Naive thymus-derived CD4-positive, alpha-beta T cell (primary cell): ENCODE measurements at regions not wholly inside any gene's neighbourhood (a gene's known extent, or its start where the extent isn't known, plus 50 kb on each side); places are given as distances from the start of the nearest gene placed in this dataset.

Experiments used
- ATAC-seq: fragments of 150-1000 bp; cut with Tn5 transposase; 2 replicates; pipeline ENCODE4 v1.10.0; 2021; ENCODE audit warnings: mild to moderate bottlenecking, moderate library complexity
- CTCF ChIA-PET: fragments of 350-600 bp; sonication (Branson Sonifier 250); formaldehyde crosslinking; loops from one replicate; lab custom pipeline; 2021; ENCODE audit warnings: antibody characterized with exemption; lab: Charles Lee
- POLR2A ChIA-PET: fragments of 350-600 bp; sonication (Branson Sonifier 250); formaldehyde crosslinking; loops from one replicate; lab custom pipeline; 2021; ENCODE audit warnings: antibody characterized with exemption, inconsistent platforms; lab: Charles Lee
- DNase-seq, 9 donors: peaks; one replicate each; pipeline versions ENCODE4 v3.0.0 to v3.0.0-alpha.2; 2020 to 2022; ENCODE audit warnings: mixed read lengths in 1 of 9
- H3K27ac ChIP-seq: one replicate; pipeline ENCODE4 v1.7.0; 2013; ENCODE audit warnings: mild to moderate bottlenecking, low read depth, low read length, moderate library complexity
- H3K27me3 ChIP-seq, 2 donors: one replicate each; pipeline ENCODE4 v1.7.0; 2013; ENCODE audit warnings: low read length in 2 of 2, mild to moderate bottlenecking in 2 of 2, moderate library complexity in 2 of 2; ENCODE audit not compliant: control insufficient read depth in 2 of 2, insufficient read depth in 2 of 2
- H3K36me3 ChIP-seq, 3 experiments: 1 replicate in 2 of 3; 2 replicates in 1 of 3; pipeline ENCODE4 v1.7.0; 2013; ENCODE audit warnings: low read length in 3 of 3, mild to moderate bottlenecking in 3 of 3, moderate library complexity in 1 of 3; ENCODE audit not compliant: insufficient read depth in 3 of 3, control insufficient read depth in 2 of 3
- H3K4me1 ChIP-seq, 2 donors: one replicate each; pipeline ENCODE4 v1.7.0; 2013; ENCODE audit warnings: low read length in 2 of 2, mild to moderate bottlenecking in 2 of 2, moderate library complexity in 1 of 2; ENCODE audit not compliant: control insufficient read depth in 2 of 2, insufficient read depth in 2 of 2
- H3K4me3 ChIP-seq: 2 replicates; pipeline ENCODE4 v1.7.0; 2013; ENCODE audit warnings: mild to moderate bottlenecking, low read length
- H3K9me3 ChIP-seq, 3 experiments: 1 replicate in 2 of 3; 2 replicates in 1 of 3; pipeline ENCODE4 v1.7.0; 2013; ENCODE audit warnings: low read length in 3 of 3; ENCODE audit not compliant: control insufficient read depth in 2 of 3
- H3K27ac Mint-ChIP-seq, 9 donors: one replicate each; pipeline ENCODE4 v1.8.0; 2020 to 2022; ENCODE audit warnings: mixed read lengths in 9 of 9, mild to moderate bottlenecking in 8 of 9, moderate library complexity in 5 of 9, inconsistent platforms in 2 of 9
- H3K27me3 Mint-ChIP-seq, 5 donors: one replicate each; pipeline ENCODE4 v1.8.0; 2021 to 2022; ENCODE audit warnings: mixed read lengths in 5 of 5, mild to moderate bottlenecking in 1 of 5
- H3K36me3 Mint-ChIP-seq, 5 donors: one replicate each; pipeline ENCODE4 v1.8.0; 2020 to 2022; ENCODE audit warnings: mixed read lengths in 5 of 5, mild to moderate bottlenecking in 3 of 5, inconsistent platforms in 1 of 5
- H3K4me1 Mint-ChIP-seq, 7 donors: one replicate each; pipeline ENCODE4 v1.8.0; 2020 to 2022; ENCODE audit warnings: mixed read lengths in 7 of 7, mild to moderate bottlenecking in 3 of 7, inconsistent platforms in 1 of 7
- H3K4me3 Mint-ChIP-seq, 10 donors: one replicate each; pipeline ENCODE4 v1.8.0; 2020 to 2022; ENCODE audit warnings: mild to moderate bottlenecking in 10 of 10, mixed read lengths in 10 of 10, moderate library complexity in 6 of 10, inconsistent platforms in 2 of 10
- H3K9me3 Mint-ChIP-seq, 11 donors: one replicate each; pipeline ENCODE4 v1.8.0; 2020 to 2022; ENCODE audit warnings: mixed read lengths in 11 of 11, mild to moderate bottlenecking in 4 of 11, inconsistent platforms in 1 of 11, moderate library complexity in 1 of 11
- intact Hi-C, 2 donors: fragments of 100-400 bp; cut with micrococcal nuclease; formaldehyde crosslinking; loops; one replicate each; pipeline ENCODE4 v1.15.1; 2023

GRCh38 chrX:6640727-6641126 lies 105.8 kb upstream of the VCX3A start:
- Mint-ChIP-seq H3K4me1 (no peaks in the 10 kb centered on the region), H3K9me3 (peaks cover 0 to 6% (median 3%) of the 10 kb centered on the region in 11 donors), H3K4me3 (no peak overlapping the region), H3K27ac (no peak overlapping the region), H3K27me3 (peaks cover 0 to 2% (median 0%) of the 10 kb centered on the region in 5 donors), H3K36me3 (no peaks in the 10 kb centered on the region)
- Histone ChIP-seq H3K27ac (no peak overlapping the region), H3K36me3 (no peaks in the 10 kb centered on the region), H3K9me3 (no peaks in the 10 kb centered on the region), H3K27me3 (no peaks in the 10 kb centered on the region), H3K4me3 (no peak overlapping the region), H3K4me1 (no peaks in the 10 kb centered on the region)
- no peak for ATAC-seq
- CTCF ChIA-PET = no interaction called here
- intact Hi-C loops = no loop called here
- DNase-seq = no peak
- POLR2A ChIA-PET = no interaction called here

GRCh38 chrX:6614506-6614905 lies 79.6 kb upstream of the VCX3A start:
- intact Hi-C loops = no loop called here
- Mint-ChIP-seq H3K4me1 (peaks cover 0 to 2% (median 0%) of the 10 kb centered on the region in 7 donors), H3K4me3 (no peak overlapping the region), H3K9me3 (peaks cover 0 to 13% (median 2%) of the 10 kb centered on the region in 11 donors), H3K27me3 (peaks cover 0 to 4% (median 0%) of the 10 kb centered on the region in 5 donors), H3K27ac (no peak overlapping the region), H3K36me3 (no peaks in the 10 kb centered on the region)
- no peaks in the 10 kb centered on the region for H3K9me3 ChIP-seq
- ChIA-PET POLR2A (no interaction called here), CTCF (no interaction called here)
- DNase-seq (no peak), ATAC-seq (no peak)
- no peak overlapping the region for H3K4me3 ChIP-seq
- H3K27me3 ChIP-seq = no peaks in the 10 kb centered on the region
- H3K4me1 ChIP-seq = no peaks in the 10 kb centered on the region
- no peak overlapping the region for H3K27ac ChIP-seq
- H3K36me3 ChIP-seq = no peaks in the 10 kb centered on the region

- no peaks in the 10 kb centered on the region for H3K36me3 ChIP-seq
- no peak overlapping the region for H3K27ac ChIP-seq
- peaks cover 0 to 3% (median 0%) of the 10 kb centered on the region in 11 donors for H3K9me3 Mint-ChIP-seq
- intact Hi-C loops = no loop called here
- ChIA-PET POLR2A (no interaction called here), CTCF (no interaction called here)
- ATAC-seq (no peak), DNase-seq (no peak)
- no peaks in the 10 kb centered on the region for H3K27me3 ChIP-seq
- H3K4me3 Mint-ChIP-seq = no peak overlapping the region
- H3K27ac Mint-ChIP-seq = no peak overlapping the region
- H3K9me3 ChIP-seq = no peaks in the 10 kb centered on the region
- no peaks in the 10 kb centered on the region for H3K27me3 Mint-ChIP-seq
- H3K36me3 Mint-ChIP-seq = no peaks in the 10 kb centered on the region
- no peaks in the 10 kb centered on the region for H3K4me1 ChIP-seq
- H3K4me3 ChIP-seq = no peak overlapping the region
- H3K4me1 Mint-ChIP-seq = no peaks in the 10 kb centered on the region
These were observed 64.4 kb upstream of the VCX3A start for GRCh38 chrX:6599230-6599860.
